ENCODE measurements at regions not wholly inside any gene's neighbourhood (a gene's known extent, or its start where the extent isn't known, plus 50 kb on each side); places are given as distances from the start of the nearest gene placed in this dataset.

- ATAC-seq (no peak), DNase-seq (ENCODE audit: low read depth, low spot score) (no peak)
- ChIA-PET CTCF (interaction anchor here (0.6 kb wide), 1 partner anchor 233 kb away, joined by 4 read pairs; no protein-coding TSS in a partner anchor), POLR2A (no interaction called here)
- in situ Hi-C loops (cut with HindIII; ENCODE audit: low pct_unique_long_range_greater_than_20kb, low sequenced_read_pairs) (no loop called here), intact Hi-C loops (cut with micrococcal nuclease; ENCODE audit: unreplicated experiment) (loop anchor here (2.0 to 5.0 kb wide), 2 partner anchors 92 to 237 kb away; no protein-coding TSS in a partner anchor)
- H3K36me3 ChIP-seq (ENCODE audit: control insufficient read depth, insufficient read depth, low read length), result no peaks in the 10 kb centered on the region
- H3K9me3 ChIP-seq (ENCODE audit: control insufficient read depth, insufficient read depth, low read depth, low read length), result no peaks in the 10 kb centered on the region
- H3K27me3 ChIP-seq (ENCODE audit: control insufficient read depth, insufficient read depth, low read length), result no peaks in the 10 kb centered on the region
- TF ChIP-seq POLR2AphosphoS5 (IDR thresholded peaks at IDR 0.05; ENCODE audit: low read depth, low read length) (no peak), TCF7L2 (IDR thresholded peaks at IDR 0.05; ENCODE audit: low read depth, low read length) (no peak), SIN3A (IDR thresholded peaks at IDR 0.05; ENCODE audit: borderline replicate concordance, insufficient read depth, low read depth, low read length) (no peak), REST (IDR thresholded peaks at IDR 0.05; ENCODE audit: insufficient read depth in 1 of 2, low read depth in 2 of 2, low read length in 1 of 2) (no peak)
- TF ChIP-seq, protein P1, sequence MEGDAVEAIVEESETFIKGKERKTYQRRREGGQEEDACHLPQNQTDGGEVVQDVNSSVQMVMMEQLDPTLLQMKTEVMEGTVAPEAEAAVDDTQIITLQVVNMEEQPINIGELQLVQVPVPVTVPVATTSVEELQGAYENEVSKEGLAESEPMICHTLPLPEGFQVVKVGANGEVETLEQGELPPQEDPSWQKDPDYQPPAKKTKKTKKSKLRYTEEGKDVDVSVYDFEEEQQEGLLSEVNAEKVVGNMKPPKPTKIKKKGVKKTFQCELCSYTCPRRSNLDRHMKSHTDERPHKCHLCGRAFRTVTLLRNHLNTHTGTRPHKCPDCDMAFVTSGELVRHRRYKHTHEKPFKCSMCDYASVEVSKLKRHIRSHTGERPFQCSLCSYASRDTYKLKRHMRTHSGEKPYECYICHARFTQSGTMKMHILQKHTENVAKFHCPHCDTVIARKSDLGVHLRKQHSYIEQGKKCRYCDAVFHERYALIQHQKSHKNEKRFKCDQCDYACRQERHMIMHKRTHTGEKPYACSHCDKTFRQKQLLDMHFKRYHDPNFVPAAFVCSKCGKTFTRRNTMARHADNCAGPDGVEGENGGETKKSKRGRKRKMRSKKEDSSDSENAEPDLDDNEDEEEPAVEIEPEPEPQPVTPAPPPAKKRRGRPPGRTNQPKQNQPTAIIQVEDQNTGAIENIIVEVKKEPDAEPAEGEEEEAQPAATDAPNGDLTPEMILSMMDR (IDR thresholded peaks at IDR 0.05), result no peak
- H3K4me3 ChIP-seq (ENCODE audit: low read depth in 2 of 2, low read length in 2 of 2), result no peak overlapping the region
- no TSS peak for BruUV-seq (replicated peaks)
- peak overlapping the region; percentile 30; the same call in 1 of the 2 replicates for H3K27ac ChIP-seq (ENCODE audit: low read length)
- peaks cover 24% of the 10 kb centered on the region for H3K4me1 ChIP-seq (ENCODE audit: control insufficient read depth, insufficient read depth, low read length)
These were observed 70.5 kb upstream of the TOX2 start for GRCh38 chr20:43843965-43844660.

DNA sequence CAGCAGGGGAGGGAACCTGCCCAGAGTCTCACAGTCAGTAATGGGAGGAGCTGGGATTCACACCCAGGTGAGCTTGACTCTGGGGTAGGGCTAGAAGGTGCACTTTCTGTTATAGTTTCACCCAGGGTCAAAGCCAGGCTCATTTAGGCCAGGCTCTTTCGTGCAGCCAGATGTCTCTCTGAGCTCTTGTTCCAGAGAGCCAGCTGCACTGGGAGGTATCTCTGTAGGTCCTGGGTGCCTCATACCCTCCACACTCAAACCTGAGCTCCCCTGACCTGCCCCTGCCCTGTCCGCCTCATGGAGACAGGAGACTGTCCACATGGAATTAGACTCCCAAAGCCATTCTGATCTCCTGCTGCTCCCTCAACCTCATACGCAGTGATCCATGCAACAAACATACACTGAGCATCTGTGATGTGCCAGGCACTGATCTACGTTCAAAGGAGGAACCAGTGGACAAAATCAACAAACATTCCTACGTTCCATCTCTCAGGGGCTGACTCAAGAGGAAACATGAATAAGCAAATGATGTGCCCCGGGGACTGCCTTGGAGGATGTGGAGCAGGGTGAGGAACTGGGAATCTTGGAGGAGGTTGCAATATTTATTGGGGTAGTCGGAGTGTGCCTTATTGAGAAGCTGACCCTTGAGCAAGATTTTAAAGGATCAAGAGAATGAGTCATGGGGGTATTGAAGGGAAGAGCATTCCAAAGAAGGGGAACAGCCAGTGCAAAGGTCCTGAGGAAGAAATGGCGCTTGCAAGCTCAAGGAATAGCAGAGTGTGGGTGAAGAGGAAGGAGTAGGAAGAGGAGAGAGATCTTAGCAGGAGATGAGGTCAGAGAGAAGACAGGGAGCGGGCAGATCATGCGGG lies 71.3 kb upstream of the TOX2 start:
- H3K9me3 ChIP-seq (ENCODE audit: control insufficient read depth, insufficient read depth, low read depth, low read length), result no peaks in the 10 kb centered on the region
- peaks cover 22% of the 10 kb centered on the region for H3K4me1 ChIP-seq (ENCODE audit: control insufficient read depth, insufficient read depth, low read length)
- in situ Hi-C loops (cut with HindIII; ENCODE audit: low pct_unique_long_range_greater_than_20kb, low sequenced_read_pairs), result no loop called here
- BruUV-seq (replicated peaks), result no TSS peak
- no peaks in the 10 kb centered on the region for H3K27me3 ChIP-seq (ENCODE audit: control insufficient read depth, insufficient read depth, low read length)
- ChIA-PET POLR2A (no interaction called here), CTCF (no interaction called here)
- ATAC-seq, result peak; percentile 57
- H3K27ac ChIP-seq (ENCODE audit: low read length), result peak overlapping the region; percentile 18; the same call in 1 of the 2 replicates
- no peaks in the 10 kb centered on the region for H3K36me3 ChIP-seq (ENCODE audit: control insufficient read depth, insufficient read depth, low read length)
- TF ChIP-seq REST (IDR thresholded peaks at IDR 0.05; ENCODE audit: insufficient read depth in 1 of 2, low read depth in 2 of 2, low read length in 1 of 2) (no peak), POLR2AphosphoS5 (IDR thresholded peaks at IDR 0.05; ENCODE audit: low read depth, low read length) (no peak), TCF7L2 (IDR thresholded peaks at IDR 0.05; ENCODE audit: low read depth, low read length) (peak; percentile 55; the same call in 1 of the 2 replicates), SIN3A (IDR thresholded peaks at IDR 0.05; ENCODE audit: borderline replicate concordance, insufficient read depth, low read depth, low read length) (no peak)
- TF ChIP-seq, protein P1 (IDR thresholded peaks at IDR 0.05), result no peak
- no peak overlapping the region for H3K4me3 ChIP-seq (ENCODE audit: low read depth in 2 of 2, low read length in 2 of 2)
- intact Hi-C loops (cut with micrococcal nuclease; ENCODE audit: unreplicated experiment), result loop anchor here (5.0 kb wide), 1 partner anchor 91 kb away; no protein-coding TSS in a partner anchor
- DNase-seq (ENCODE audit: low read depth, low spot score), result no peak

Data from Panc1 (cell line).